ENCODE measurements at regions not wholly inside any gene's neighbourhood (a gene's known extent, or its start where the extent isn't known, plus 50 kb on each side); places are given as distances from the start of the nearest gene placed in this dataset.

GRCh38 chr2:234339501-234339900 lies 157.4 kb downstream of the ARL4C start:
- Histone ChIP-seq H3K27me3 (ENCODE audit: insufficient read depth, low read depth, low read length) (no peaks in the 10 kb centered on the region), H3K9ac (ENCODE audit: low read length) (no peak overlapping the region), H3K36me3 (ENCODE audit: insufficient read depth, low read length) (no peaks in the 10 kb centered on the region), H3F3A (ENCODE audit: insufficient read depth, low read length, poor library complexity, severe bottlenecking) (no peaks in the 10 kb centered on the region), H3K4me3 (ENCODE audit: low read length) (no peak overlapping the region), H4K20me1 (ENCODE audit: insufficient read depth) (no peaks in the 10 kb centered on the region), H3K9me2 (ENCODE audit: insufficient read depth, low read length) (no peaks in the 10 kb centered on the region), H2AFZ (ENCODE audit: low read depth, low read length) (no peak overlapping the region), H3K27ac (ENCODE audit: low read length) (no peak overlapping the region), H3K79me2 (replicated peaks; ENCODE audit: insufficient read depth, low read length) (no peaks in the 10 kb centered on the region), H3K4me2 (ENCODE audit: low read length) (no peak overlapping the region), H3K9me3 (ENCODE audit: low read length) (no peaks in the 10 kb centered on the region)
- TF ChIP-seq MXI1 (conservative IDR thresholded peaks at IDR 0.05; ENCODE audit: poor library complexity, severe bottlenecking) (no peak), RAD21 (conservative IDR thresholded peaks at IDR 0.05) (no peak), EZH2 (IDR thresholded peaks at IDR 0.05; ENCODE audit: borderline replicate concordance, insufficient read depth, low read length, poor library complexity, severe bottlenecking) (no peak), TAF1 (IDR thresholded peaks at IDR 0.05; ENCODE audit: low read depth) (no peak), EP300 (conservative IDR thresholded peaks at IDR 0.05; ENCODE audit: poor library complexity, severe bottlenecking) (no peak), SMC3 (conservative IDR thresholded peaks at IDR 0.05; ENCODE audit: poor library complexity) (no peak), CTCF (IDR thresholded peaks at IDR 0.05; ENCODE audit: poor library complexity, severe bottlenecking) (no peak), REST (IDR thresholded peaks at IDR 0.05; ENCODE audit: borderline replicate concordance) (no peak), POLR2AphosphoS5 (IDR thresholded peaks at IDR 0.05) (no peak)

GRCh38 chr2:234339011-234339410 lies 157.9 kb downstream of the ARL4C start:
- H3K4me3 ChIP-seq (ENCODE audit: low read length): no peak overlapping the region
- H4K20me1 ChIP-seq (ENCODE audit: insufficient read depth): no peaks in the 10 kb centered on the region
- no peak overlapping the region for H3K4me2 ChIP-seq (ENCODE audit: low read length)
- H3F3A ChIP-seq (ENCODE audit: insufficient read depth, low read length, poor library complexity, severe bottlenecking): no peaks in the 10 kb centered on the region
- no peaks in the 10 kb centered on the region for H3K9me3 ChIP-seq (ENCODE audit: low read length)
- TF ChIP-seq RAD21 (conservative IDR thresholded peaks at IDR 0.05) (no peak), EP300 (conservative IDR thresholded peaks at IDR 0.05; ENCODE audit: poor library complexity, severe bottlenecking) (no peak), TAF1 (IDR thresholded peaks at IDR 0.05; ENCODE audit: low read depth) (no peak), REST (IDR thresholded peaks at IDR 0.05; ENCODE audit: borderline replicate concordance) (no peak), POLR2AphosphoS5 (IDR thresholded peaks at IDR 0.05) (no peak), EZH2 (IDR thresholded peaks at IDR 0.05; ENCODE audit: borderline replicate concordance, insufficient read depth, low read length, poor library complexity, severe bottlenecking) (no peak), CTCF (IDR thresholded peaks at IDR 0.05; ENCODE audit: poor library complexity, severe bottlenecking) (no peak), MXI1 (conservative IDR thresholded peaks at IDR 0.05; ENCODE audit: poor library complexity, severe bottlenecking) (no peak), SMC3 (conservative IDR thresholded peaks at IDR 0.05; ENCODE audit: poor library complexity) (no peak)
- no peaks in the 10 kb centered on the region for H3K36me3 ChIP-seq (ENCODE audit: insufficient read depth, low read length)
- H3K79me2 ChIP-seq (replicated peaks; ENCODE audit: insufficient read depth, low read length): no peaks in the 10 kb centered on the region
- H2AFZ ChIP-seq (ENCODE audit: low read depth, low read length): no peak overlapping the region
- H3K9me2 ChIP-seq (ENCODE audit: insufficient read depth, low read length): no peaks in the 10 kb centered on the region
- no peak overlapping the region for H3K27ac ChIP-seq (ENCODE audit: low read length)
- H3K27me3 ChIP-seq (ENCODE audit: insufficient read depth, low read depth, low read length): no peaks in the 10 kb centered on the region
- H3K9ac ChIP-seq (ENCODE audit: low read length): no peak overlapping the region
